ENCODE measurements at regions not wholly inside any gene's neighbourhood (a gene's known extent, or its start where the extent isn't known, plus 50 kb on each side); places are given as distances from the start of the nearest gene placed in this dataset.

DNA sequence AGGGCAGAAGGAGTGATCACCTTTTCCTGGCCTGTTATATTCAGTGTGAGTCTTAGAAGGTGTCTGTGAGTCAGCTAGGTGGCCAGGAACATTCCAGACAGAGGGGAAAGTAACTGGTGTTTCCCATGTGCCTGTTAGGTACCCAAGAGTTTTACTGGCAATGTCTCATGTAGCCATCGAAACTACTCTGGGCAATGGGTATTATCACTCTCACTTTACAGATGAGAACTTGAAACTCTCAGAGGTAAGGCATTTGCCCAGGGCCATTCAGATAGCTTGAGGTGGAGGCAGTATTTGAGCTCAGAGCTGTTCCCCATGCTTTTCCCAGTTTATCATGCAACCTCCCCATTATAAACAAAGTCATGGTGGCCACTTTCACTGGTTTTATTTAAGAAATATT lies 80.4 kb upstream of the NHS start:
- Mint-ChIP-seq H3K27me3 (ENCODE audit: low read depth, poor library complexity) (peaks cover 13% of the 10 kb centered on the region), H3K27ac (no peak overlapping the region), H3K36me3 (ENCODE audit: low read depth) (no peaks in the 10 kb centered on the region), H3K4me3 (no peak overlapping the region), H3K9me3 (peaks cover 5% of the 10 kb centered on the region), H3K4me1 (peaks cover 18% of the 10 kb centered on the region)
- no peak for TF ChIP-seq CTCF (IDR thresholded peaks at IDR 0.05)
- no peak for DNase-seq

- no peak for TF ChIP-seq CTCF (IDR thresholded peaks at IDR 0.05)
- no peak overlapping the region for H3K4me3 Mint-ChIP-seq
- peaks cover 18% of the 10 kb centered on the region for H3K4me1 Mint-ChIP-seq
- H3K27me3 Mint-ChIP-seq (ENCODE audit: low read depth, poor library complexity): peaks cover 13% of the 10 kb centered on the region
- no peaks in the 10 kb centered on the region for H3K36me3 Mint-ChIP-seq (ENCODE audit: low read depth)
- no peak for DNase-seq
- H3K9me3 Mint-ChIP-seq: no peaks in the 10 kb centered on the region
- H3K27ac Mint-ChIP-seq: no peak overlapping the region
Measured at GRCh38 chrX:17295791-17296190, 79.2 kb upstream of the NHS start.

GRCh38 chrX:17298564-17298963 lies 76.4 kb upstream of the NHS start:
- Mint-ChIP-seq H3K9me3 (peaks cover 15% of the 10 kb centered on the region), H3K4me1 (peaks cover 11% of the 10 kb centered on the region), H3K4me3 (no peak overlapping the region), H3K36me3 (ENCODE audit: low read depth) (no peaks in the 10 kb centered on the region), H3K27me3 (ENCODE audit: low read depth, poor library complexity) (peaks cover 13% of the 10 kb centered on the region), H3K27ac (no peak overlapping the region)
- DNase-seq: no peak
- no peak for TF ChIP-seq CTCF (IDR thresholded peaks at IDR 0.05)

GRCh38 chrX:17299206-17299605 lies 75.8 kb upstream of the NHS start:
- Mint-ChIP-seq H3K9me3 (peaks cover 21% of the 10 kb centered on the region), H3K4me1 (peaks cover 11% of the 10 kb centered on the region), H3K27ac (no peak overlapping the region), H3K27me3 (ENCODE audit: low read depth, poor library complexity) (peaks cover 13% of the 10 kb centered on the region), H3K36me3 (ENCODE audit: low read depth) (no peaks in the 10 kb centered on the region), H3K4me3 (no peak overlapping the region)
- no peak for TF ChIP-seq CTCF (IDR thresholded peaks at IDR 0.05)
- DNase-seq: no peak

DNA sequence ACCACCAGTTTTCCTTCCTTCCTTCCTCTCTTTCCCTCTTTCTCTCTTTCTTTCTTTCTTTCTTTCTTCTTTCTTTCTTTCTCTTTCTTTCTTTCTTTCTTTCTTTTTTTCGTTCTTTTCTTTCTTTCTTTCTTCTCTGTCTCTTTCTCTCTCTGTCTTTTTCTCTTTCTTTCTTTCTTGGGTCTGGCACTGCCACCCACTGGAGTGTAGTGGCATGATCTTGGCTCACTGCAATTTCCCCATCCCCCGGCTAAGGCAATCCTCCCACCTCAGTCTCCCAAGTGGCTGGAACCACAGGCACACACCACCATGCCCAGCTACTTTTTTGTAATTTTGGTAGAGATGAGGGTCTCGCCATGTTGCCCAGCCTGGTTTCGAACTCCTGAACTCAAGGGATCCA lies 51.6 kb upstream of the NHS start:
- H3K4me3 Mint-ChIP-seq: no peak overlapping the region

More for the DNA sequence above, 51.6 kb upstream of the NHS start:
- Mint-ChIP-seq H3K4me1 (no peaks in the 10 kb centered on the region), H3K27me3 (ENCODE audit: low read depth, poor library complexity) (peaks cover 6% of the 10 kb centered on the region), H3K36me3 (ENCODE audit: low read depth) (peaks cover 4% of the 10 kb centered on the region), H3K9me3 (peaks cover 9% of the 10 kb centered on the region), H3K27ac (no peak overlapping the region)
- TF ChIP-seq CTCF (IDR thresholded peaks at IDR 0.05): no peak
- DNase-seq: no peak
